GM20000 (cell line): ENCODE measurements at regions not wholly inside any gene's neighbourhood (a gene's known extent, or its start where the extent isn't known, plus 50 kb on each side); places are given as distances from the start of the nearest gene placed in this dataset.
"Not testable (repeated sequence)": the region's sequence is repeated elsewhere in the genome, so short reads cannot be mapped to it uniquely, and the experiment has no call there.

Experiments
- DNase-seq: peaks from one replicate; pipeline ENCODE4 v3.0.0; 2012; ENCODE audit warnings: low spot score
- CTCF ChIP-seq: IDR thresholded peaks from 2 replicates; pipeline ENCODE4 v1.5.1; 2012; ENCODE audit warnings: mild to moderate bottlenecking, control low read depth; ENCODE audit errors: extremely low read depth, missing control alignments

- TF ChIP-seq CTCF = no peak
- DNase-seq = no peak
These were observed 4749.6 kb upstream of the OR11H1 start for GRCh38 chr22:10778296-10778814.

GRCh38 chr22:10779200-10779599 lies 4748.8 kb upstream of the OR11H1 start:
- not testable (repeated sequence) for DNase-seq

- DNase-seq = no peak
- no peak for TF ChIP-seq CTCF
These were observed 4747.7 kb upstream of the OR11H1 start for GRCh38 chr22:10780281-10780680.

GRCh38 chr22:10781571-10782403 lies 4746.2 kb upstream of the OR11H1 start:
- no peak for TF ChIP-seq CTCF
- no peak for DNase-seq
